ENCODE measurements at regions not wholly inside any gene's neighbourhood (a gene's known extent, or its start where the extent isn't known, plus 50 kb on each side); places are given as distances from the start of the nearest gene placed in this dataset.

DNA sequence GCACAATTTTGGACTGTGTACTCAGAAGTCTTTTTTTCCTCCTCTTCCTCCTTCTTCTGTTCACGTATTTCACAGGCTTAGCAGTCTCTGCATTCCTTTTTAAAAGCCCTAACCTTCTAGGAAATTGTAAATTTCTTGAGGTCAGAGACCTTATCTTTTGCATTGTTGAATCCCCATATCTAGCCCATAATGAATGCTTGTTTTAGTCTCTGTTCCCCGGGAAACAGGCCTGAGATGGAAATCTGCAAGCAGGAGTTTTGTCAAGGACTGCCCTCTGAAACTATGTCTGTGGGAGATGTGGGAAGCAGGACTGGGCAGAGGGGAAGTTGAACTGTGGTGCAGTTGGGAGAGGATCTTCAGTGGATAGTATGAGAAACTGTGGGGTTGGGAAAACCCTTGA lies 272.2 kb upstream of the DAB1 start:
- TF ChIP-seq USF1 (IDR thresholded peaks at IDR 0.05) (no peak), RAD21 (IDR thresholded peaks at IDR 0.05; ENCODE audit: low read depth) (no peak), YY1 (IDR thresholded peaks at IDR 0.05; ENCODE audit: low read depth) (no peak), ZBTB7A (IDR thresholded peaks at IDR 0.05; ENCODE audit: low read depth) (no peak), NFIC (IDR thresholded peaks at IDR 0.05) (no peak)

GRCh38 chr1:57686306-57686705 lies 262.4 kb upstream of the DAB1 start:
- TF ChIP-seq ZBTB7A (IDR thresholded peaks at IDR 0.05; ENCODE audit: low read depth) (no peak), TEAD4 (IDR thresholded peaks at IDR 0.05) (no peak), FOXM1 (IDR thresholded peaks at IDR 0.05; ENCODE audit: borderline replicate concordance, low read depth) (no peak), NFIC (IDR thresholded peaks at IDR 0.05) (no peak), EP300 (IDR thresholded peaks at IDR 0.05; ENCODE audit: borderline replicate concordance) (no peak), CREB1 (IDR thresholded peaks at IDR 0.05; ENCODE audit: low read depth) (no peak), EGR1 (IDR thresholded peaks at IDR 0.05) (no peak), USF1 (IDR thresholded peaks at IDR 0.05) (no peak), YY1 (IDR thresholded peaks at IDR 0.05; ENCODE audit: low read depth) (no peak), CEBPB (IDR thresholded peaks at IDR 0.05) (no peak), RAD21 (IDR thresholded peaks at IDR 0.05; ENCODE audit: low read depth) (no peak), TCF12 (IDR thresholded peaks at IDR 0.05; ENCODE audit: low read depth) (no peak), TAF1 (IDR thresholded peaks at IDR 0.05; ENCODE audit: low read depth) (no peak)
- TF ChIP-seq, protein P1, sequence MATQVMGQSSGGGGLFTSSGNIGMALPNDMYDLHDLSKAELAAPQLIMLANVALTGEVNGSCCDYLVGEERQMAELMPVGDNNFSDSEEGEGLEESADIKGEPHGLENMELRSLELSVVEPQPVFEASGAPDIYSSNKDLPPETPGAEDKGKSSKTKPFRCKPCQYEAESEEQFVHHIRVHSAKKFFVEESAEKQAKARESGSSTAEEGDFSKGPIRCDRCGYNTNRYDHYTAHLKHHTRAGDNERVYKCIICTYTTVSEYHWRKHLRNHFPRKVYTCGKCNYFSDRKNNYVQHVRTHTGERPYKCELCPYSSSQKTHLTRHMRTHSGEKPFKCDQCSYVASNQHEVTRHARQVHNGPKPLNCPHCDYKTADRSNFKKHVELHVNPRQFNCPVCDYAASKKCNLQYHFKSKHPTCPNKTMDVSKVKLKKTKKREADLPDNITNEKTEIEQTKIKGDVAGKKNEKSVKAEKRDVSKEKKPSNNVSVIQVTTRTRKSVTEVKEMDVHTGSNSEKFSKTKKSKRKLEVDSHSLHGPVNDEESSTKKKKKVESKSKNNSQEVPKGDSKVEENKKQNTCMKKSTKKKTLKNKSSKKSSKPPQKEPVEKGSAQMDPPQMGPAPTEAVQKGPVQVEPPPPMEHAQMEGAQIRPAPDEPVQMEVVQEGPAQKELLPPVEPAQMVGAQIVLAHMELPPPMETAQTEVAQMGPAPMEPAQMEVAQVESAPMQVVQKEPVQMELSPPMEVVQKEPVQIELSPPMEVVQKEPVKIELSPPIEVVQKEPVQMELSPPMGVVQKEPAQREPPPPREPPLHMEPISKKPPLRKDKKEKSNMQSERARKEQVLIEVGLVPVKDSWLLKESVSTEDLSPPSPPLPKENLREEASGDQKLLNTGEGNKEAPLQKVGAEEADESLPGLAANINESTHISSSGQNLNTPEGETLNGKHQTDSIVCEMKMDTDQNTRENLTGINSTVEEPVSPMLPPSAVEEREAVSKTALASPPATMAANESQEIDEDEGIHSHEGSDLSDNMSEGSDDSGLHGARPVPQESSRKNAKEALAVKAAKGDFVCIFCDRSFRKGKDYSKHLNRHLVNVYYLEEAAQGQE (IDR thresholded peaks at IDR 0.05; ENCODE audit: low read depth) = no peak
- TF ChIP-seq, protein P2, sequence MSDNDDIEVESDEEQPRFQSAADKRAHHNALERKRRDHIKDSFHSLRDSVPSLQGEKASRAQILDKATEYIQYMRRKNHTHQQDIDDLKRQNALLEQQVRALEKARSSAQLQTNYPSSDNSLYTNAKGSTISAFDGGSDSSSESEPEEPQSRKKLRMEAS (IDR thresholded peaks at IDR 0.05) = no peak

GRCh38 chr1:57683037-57683942 lies 259.4 kb upstream of the DAB1 start:
- no peak for TF ChIP-seq RAD21 (IDR thresholded peaks at IDR 0.05; ENCODE audit: low read depth)
- no peak for TF ChIP-seq ZBTB7A (IDR thresholded peaks at IDR 0.05; ENCODE audit: low read depth)
- TF ChIP-seq USF1 (IDR thresholded peaks at IDR 0.05) = no peak
- no peak for TF ChIP-seq YY1 (IDR thresholded peaks at IDR 0.05; ENCODE audit: low read depth)
- no peak for TF ChIP-seq EP300 (IDR thresholded peaks at IDR 0.05; ENCODE audit: borderline replicate concordance)

- no peak for TF ChIP-seq RAD21 (IDR thresholded peaks at IDR 0.05; ENCODE audit: low read depth)
- TF ChIP-seq EGR1 (IDR thresholded peaks at IDR 0.05) = no peak
- TF ChIP-seq TAF1 (IDR thresholded peaks at IDR 0.05; ENCODE audit: low read depth) = no peak
- no peak for TF ChIP-seq USF1 (IDR thresholded peaks at IDR 0.05)
- no peak for TF ChIP-seq FOXM1 (IDR thresholded peaks at IDR 0.05; ENCODE audit: borderline replicate concordance, low read depth)
- TF ChIP-seq YY1 (IDR thresholded peaks at IDR 0.05; ENCODE audit: low read depth) = no peak
- TF ChIP-seq CEBPB (IDR thresholded peaks at IDR 0.05) = no peak
- TF ChIP-seq NFIC (IDR thresholded peaks at IDR 0.05) = no peak
Observed at GRCh38 chr1:57678138-57678537, 254.3 kb upstream of the DAB1 start.

- TF ChIP-seq TAF1 (IDR thresholded peaks at IDR 0.05; ENCODE audit: low read depth) (no peak), FOXM1 (IDR thresholded peaks at IDR 0.05; ENCODE audit: borderline replicate concordance, low read depth) (no peak), ZBTB7A (IDR thresholded peaks at IDR 0.05; ENCODE audit: low read depth) (no peak), YY1 (IDR thresholded peaks at IDR 0.05; ENCODE audit: low read depth) (no peak)
Observed at GRCh38 chr1:57675776-57676175, 251.9 kb upstream of the DAB1 start.

GRCh38 chr1:57674801-57675200 lies 250.9 kb upstream of the DAB1 start:
- TF ChIP-seq, protein P1 (IDR thresholded peaks at IDR 0.05; ENCODE audit: low read depth) = no peak
- TF ChIP-seq FOXM1 (IDR thresholded peaks at IDR 0.05; ENCODE audit: borderline replicate concordance, low read depth) (no peak), NFIC (IDR thresholded peaks at IDR 0.05) (no peak), TCF12 (IDR thresholded peaks at IDR 0.05; ENCODE audit: low read depth) (no peak), TEAD4 (IDR thresholded peaks at IDR 0.05) (no peak), ZBTB7A (IDR thresholded peaks at IDR 0.05; ENCODE audit: low read depth) (no peak), EGR1 (IDR thresholded peaks at IDR 0.05) (no peak)
- TF ChIP-seq, protein P2 (IDR thresholded peaks at IDR 0.05) = no peak

All from Ishikawa (cell line).